ENCODE measurements at regions not wholly inside any gene's neighbourhood (a gene's known extent, or its start where the extent isn't known, plus 50 kb on each side); places are given as distances from the start of the nearest gene placed in this dataset.
"Not testable (repeated sequence)": the region's sequence is repeated elsewhere in the genome, so short reads cannot be mapped to it uniquely, and the experiment has no call there.

DNA sequence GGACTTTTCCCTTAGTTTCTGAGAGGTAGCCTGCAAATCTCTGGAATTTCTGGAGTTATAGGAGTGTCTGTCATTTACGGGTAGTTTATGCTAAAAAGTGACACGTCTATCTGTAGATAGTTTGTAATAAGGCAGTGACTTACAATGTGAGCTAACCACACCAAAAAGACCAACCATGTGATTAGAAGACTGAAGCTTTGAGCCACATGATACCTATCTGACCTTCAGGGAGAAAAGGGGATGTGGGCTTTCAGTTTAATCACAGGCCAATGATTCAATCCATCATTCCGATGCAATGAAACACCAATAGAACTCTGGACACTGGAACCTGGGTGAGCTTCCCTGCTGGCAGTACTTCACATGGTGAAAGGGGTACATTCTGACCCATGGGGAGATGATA is 254.6 kb upstream of the GK2 start:
- DNase-seq (ENCODE audit: low read depth): no peak

DNA sequence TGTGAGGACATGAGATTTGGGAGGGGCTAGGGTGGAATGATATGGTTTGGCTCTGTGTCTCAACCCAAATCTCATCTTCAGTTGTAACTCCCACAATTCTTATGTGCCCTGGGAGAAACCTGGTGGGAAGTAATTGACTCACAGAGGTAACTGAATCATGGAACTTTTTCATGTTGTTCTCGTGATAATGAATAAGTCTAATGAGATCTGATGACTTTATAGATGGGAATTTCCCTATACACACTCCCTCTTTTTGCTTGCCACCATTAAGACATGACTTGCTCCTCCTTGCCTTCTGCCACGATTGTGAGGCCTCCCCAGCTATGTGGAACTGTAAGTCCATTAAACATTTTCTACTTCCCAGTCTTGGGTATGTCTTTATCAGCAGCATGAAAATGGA is 253.2 kb upstream of the GK2 start:
- no peak for DNase-seq (ENCODE audit: low read depth)

DNA sequence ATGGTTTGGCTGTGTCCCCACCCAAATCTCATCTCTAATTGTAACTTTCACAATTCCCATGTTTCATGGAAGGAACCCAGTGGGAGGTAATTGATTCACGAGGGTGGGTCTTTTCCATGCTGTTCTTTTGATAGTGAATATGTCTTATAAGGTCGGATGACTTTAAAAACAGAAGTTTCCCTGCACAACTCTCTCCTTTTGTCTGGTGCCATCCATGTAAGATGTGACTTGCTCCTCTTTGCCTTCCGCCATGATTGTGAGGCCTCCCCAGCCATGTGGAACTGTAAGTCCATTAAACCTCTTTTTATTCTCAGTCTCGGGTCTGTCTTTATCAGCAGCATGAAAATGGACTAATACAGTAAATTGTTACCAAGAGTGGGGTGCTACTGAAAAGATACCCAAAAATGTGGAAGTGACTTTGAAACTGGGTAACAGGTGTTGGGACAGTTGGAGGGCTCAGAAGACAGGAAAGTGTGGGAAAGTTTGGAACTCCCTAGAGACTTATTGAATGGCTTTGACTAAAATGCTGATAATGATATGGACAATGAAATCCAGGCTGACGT is 251.4 kb upstream of the GK2 start:
- DNase-seq (ENCODE audit: low read depth): not testable (repeated sequence)

DNA sequence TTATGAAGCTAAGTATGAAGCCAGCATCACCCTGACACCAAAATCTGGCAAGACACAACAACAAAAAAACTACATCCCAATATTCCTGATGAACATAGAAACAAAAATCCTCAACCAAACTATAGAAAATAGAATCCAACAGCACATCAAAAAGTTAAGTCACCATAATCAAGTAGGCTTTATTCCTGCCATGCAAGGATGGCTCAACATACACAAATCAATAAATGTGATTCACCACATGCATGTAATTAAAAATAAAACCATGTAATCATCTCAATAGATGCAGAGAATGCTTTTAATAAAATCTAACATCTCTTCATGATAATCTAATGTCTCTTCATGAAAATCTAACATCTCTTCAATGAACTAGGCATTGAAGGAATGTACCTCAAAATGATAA is 249.4 kb upstream of the GK2 start:
- no peak for DNase-seq (ENCODE audit: low read depth)

DNA sequence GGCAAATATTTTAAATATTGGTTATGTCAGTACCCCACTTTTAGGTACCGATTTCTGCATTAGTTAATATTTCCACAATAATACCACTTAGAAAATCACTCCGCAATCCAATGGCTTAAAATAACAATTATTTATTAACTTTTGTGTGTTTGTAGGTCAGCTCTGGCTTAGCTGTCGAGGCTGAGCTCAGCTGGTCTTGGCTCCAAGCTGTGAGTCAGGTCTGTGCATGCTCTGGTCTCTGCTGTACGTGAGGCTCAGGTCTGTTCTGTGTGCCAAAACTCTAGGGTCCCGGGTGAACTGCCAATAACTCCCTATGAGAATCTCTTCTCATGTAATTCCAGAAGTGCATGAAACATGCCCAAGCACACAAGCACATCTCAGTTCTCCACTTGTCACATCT is 245.8 kb upstream of the GK2 start:
- no peak for DNase-seq (ENCODE audit: low read depth)

DNA sequence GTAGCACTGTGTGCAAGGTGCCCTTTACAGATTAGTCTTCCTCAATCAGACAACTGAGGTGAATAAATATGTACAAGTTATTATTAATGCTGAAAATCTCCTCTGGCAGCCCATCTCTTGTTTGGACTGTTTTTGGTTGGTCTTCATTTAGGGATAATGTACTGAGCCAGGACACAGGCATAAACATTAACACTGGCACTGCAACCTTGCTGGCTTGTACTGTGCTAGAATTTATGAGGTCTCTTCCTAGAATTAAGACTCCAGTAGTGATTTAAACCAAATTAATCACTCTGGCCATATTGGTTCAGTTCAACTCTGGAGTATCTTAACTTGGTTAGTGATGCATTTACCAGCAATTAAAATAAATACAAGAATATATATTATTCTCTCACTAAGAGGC is 244.7 kb upstream of the GK2 start:
- no peak for DNase-seq (ENCODE audit: low read depth)

DNA sequence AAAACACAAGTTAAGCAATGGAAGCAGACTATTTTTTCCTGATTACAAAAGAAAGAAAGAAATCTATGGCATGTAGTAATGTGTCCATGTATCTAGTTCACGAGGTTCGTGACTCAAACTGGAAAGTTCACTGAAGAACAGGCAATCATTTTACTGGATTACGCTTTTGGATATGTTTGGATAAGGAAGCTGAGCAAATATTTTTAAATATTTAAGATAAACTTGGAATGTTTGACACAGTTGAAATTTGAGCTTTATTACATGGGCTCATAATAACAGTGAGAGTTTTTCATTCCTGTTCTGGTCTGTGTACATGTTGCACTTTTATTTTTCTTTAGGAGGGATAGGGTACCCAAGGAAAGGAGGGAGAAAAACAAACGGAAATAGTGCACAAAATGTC is 244.2 kb upstream of the GK2 start:
- peak; percentile 73 for DNase-seq (ENCODE audit: low read depth)

DNA sequence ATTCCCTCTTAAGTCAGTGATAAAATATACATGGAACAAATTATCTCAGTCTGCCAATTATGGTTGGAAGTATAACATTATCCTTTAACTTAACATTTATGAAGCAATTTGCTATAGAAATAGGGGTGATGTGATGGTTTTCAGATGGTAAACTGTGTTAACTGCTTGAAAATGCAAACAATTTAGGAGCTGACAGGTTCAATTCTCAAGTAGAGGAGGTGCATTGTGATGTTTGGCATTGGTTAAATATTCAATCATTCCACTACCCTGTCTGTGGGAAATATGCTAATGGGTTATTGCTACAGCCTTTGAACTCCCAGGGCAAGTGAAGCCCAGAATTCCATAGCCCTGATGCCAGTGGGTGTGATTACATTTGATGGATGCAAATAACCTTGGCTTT is 243.4 kb upstream of the GK2 start:
- DNase-seq (ENCODE audit: low read depth): no peak

DNA sequence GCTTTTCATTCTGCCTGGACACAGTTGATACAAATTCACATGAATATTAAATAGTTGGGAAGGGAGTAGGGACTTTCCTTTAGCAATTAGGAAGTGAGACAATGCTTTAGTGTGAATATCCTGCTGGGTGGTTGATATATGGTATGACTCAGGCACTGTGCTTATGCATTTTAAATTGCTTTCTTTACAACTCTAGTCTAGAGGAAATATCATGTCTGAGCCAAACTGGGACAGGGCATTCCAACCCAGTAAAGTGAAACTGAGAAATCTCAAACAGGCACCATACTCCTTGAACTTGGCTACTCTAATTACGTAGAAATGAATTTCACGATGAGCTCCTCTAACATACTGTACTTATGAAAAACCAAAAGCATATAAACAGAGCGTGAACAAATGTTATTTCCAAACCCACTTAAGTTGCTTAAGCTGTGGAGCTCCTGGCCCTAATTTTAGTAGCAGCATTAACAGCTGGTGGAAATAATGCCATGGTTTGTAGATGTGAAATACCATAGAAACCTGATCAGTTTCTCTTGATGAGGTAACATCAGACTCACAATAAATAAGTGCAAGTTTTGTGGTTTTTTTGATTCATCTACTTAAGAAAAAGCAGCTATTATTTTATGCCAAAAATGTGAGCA is 242.9 kb upstream of the GK2 start:
- DNase-seq (ENCODE audit: low read depth): peak; percentile 96

DNA sequence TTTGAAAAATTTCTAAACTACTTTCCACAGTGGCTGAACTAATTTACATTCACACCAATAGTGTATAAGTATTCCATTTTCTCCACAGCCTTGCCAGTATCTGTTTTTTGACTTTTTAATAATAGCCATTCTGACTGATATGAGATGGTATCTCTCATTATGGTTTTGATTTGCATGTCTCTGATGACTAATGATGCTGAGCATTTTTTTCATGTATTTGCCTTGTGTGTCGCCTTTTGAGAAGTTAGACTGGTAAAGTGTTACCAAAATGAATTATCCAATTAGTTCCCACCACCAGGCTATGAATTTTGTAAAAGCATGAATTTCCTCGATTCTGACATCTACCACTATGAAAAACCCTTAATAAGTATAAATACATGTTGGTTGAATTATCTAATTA is 242.2 kb upstream of the GK2 start:
- DNase-seq (ENCODE audit: low read depth): no peak

DNA sequence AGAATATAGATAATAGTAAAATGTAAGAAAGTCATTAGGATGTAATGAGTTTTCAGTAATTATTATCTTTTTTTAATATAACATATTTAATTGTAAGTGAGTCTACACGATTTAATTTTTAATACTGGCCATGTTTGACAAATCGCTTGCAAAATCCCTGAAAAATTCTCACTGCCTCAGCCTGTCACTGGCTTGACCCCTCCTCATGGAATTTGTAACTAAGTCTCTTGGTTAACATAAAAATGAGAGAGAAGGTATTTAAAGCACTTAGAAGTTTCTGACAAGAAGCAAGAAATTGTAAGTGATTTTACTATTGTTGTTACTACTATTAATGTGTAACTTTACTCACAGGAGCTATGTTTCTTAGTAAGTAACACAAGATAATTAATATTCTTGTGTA is 237.9 kb upstream of the GK2 start:
- no peak for DNase-seq (ENCODE audit: low read depth)

DNA sequence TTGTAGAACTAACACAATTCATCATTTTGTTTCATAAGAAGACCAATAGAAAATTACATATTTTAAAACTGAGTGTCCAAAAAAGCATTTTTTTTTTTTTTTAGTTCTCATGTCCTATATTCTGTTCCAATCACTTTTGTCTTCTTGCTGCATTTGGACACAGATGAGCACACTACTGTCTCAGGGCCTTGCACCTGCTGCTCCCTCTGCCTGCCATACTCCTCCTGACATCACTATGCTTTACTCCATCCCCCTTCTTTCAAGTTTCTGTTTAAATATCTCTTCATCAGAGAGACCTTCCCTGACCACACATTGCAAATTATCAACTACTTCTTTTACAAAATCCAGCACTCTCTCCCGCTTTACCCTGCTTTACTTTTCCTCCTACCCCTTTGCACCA is 230.7 kb upstream of the GK2 start:
- DNase-seq (ENCODE audit: low read depth): no peak

DNA sequence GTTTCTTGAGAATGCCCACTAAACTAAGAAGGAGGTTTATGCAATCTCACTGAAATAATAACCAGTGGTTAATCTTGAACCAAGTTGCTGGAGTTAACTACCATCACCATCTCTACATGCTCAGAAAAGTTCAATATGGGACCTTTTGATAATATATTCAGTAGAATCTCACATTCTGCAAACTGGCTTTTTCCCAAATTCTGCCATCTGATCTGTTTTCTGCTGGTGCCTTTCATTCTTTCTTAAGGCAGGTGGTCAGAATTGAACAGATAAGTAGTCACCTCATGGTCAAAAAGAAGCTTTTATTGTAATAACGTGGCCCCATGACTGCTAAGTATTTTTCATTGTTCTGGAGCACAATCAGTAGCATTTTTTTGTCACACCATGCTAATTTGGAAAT is 229.0 kb upstream of the GK2 start:
- no peak for DNase-seq (ENCODE audit: low read depth)

DNA sequence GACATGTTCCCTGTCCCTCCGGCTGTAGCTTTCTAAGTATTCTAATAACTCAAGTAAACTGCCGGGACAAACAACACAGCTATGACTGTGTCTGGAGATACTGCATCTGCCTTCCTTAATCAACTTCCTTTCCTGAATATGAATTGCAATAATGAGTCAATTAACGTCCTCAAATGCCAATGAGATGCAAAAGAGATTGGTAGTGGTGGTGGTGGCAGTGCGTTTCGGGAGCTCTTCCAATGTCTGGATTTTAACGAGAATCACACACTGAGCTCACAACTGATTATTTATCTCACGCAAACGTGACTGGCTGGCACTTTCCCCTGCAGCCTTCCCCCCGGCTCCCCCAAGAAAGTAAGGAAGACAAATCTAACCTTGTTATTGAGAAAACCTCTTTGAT is 226.1 kb upstream of the GK2 start:
- DNase-seq (ENCODE audit: low read depth): no peak

DNA sequence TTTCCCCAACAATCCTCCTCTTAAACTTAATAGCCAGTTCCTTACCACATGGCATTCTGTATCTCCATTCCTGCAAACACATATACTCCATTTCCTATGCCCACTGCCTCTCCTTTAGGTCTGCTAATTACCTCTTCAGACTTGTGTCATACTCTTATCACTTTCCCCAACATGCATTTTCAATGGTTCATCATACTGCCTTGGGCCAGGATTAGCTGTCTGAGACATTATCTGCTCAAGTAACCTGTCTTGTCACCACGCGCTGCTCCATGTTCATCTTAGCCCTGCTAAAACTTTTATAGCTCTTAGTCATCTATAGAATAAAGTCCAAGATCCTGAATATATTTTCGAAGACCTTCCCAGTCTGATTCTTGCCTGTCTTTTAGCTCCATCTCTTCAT is 224.1 kb upstream of the GK2 start:
- no peak for DNase-seq (ENCODE audit: low read depth)

DNA sequence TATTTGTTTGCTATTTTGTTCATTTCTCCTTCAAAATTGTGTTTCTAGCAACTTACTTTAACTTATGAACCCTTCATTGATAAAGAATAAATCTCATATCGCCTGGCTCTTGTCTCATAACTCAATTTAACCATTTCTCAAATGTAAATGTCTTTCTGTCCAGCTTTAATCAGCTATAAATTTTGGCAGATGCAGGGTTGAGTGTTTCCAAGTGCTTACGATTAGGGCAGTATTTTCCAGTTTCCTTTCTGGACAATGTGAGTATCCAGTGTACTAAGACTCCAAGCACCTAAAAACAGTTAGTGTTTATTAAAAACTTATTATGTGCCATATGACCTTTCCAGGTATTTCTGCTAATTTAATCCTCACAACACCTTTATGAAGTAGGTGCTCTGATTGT is 218.6 kb upstream of the GK2 start:
- no peak for DNase-seq (ENCODE audit: low read depth)

DNA sequence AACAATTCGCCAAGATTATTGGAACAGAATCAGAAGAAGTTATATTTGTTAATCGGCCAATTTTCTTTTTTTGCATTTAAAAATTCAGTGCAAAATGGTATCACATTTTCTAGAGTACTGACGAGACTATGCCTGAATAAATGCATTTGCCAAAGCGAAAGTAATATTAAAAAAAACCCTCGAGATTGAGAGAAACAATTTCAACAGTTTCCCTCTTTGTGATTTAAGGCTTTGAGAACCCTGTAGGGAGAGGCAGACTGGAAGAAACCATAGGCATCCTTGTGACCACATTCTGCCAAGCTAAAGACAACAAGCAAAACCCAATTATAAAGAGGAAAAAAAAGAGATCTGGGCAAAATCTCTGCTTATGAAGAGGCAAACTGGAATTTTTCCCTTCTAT is 218.1 kb upstream of the GK2 start:
- DNase-seq (ENCODE audit: low read depth): no peak

DNA sequence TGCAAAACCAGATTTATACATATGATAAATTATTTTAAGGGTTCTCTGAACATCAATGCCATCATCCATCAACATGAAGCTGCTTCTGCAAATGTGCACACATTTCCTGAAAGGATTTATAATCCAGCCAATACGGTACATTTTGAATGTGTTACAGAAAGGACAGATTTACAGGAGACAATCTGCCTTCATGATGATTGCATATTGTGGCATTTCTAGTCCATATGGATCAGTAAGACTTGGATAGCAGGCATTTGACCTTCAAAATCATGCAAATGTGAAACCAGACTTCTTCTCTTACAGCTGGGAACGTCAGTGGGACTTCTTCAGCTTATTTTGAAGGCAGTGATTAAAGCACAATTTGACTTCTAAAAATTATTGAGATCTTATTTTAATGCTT is 217.3 kb upstream of the GK2 start:
- DNase-seq (ENCODE audit: low read depth): no peak

DNA sequence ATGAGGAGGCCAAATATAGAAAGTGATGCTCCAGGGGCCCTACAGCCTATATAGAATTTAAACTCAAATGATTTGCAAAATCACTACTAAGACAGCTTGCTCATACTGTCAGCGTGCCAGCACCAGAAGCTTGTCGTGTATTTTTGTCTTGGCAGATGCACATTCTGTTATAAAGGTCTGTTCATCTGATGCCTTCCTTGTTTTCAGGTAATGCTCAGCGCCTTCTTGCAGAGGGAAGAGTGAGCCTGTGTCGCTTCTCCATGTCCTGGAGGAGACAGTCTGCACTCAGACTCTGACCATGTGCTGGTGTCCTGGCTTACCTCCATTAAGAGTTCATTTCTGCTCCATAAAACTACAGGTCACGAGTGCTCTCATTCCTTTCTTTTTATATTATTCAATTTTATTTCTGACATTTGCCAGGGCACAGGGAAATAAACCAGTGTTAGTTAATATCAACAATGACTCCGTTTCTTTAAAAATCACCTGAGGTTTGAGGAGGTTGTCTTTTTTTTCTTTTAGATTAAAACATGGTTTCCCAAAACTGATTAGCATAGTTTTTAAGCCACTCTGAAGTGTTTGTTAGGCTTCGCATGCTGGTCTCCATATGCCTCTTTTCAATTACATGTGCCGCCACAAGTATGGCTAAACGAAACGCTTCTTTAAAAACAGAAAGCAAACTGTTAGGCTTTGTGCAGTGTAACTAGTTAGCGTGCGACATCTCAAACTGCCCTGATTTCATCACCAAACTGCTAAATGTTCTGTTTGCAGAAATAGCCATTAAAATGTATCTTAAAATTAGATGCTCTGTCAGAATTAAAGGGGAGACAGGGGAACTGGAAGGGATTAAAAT is 215.2 kb upstream of the GK2 start:
- DNase-seq (ENCODE audit: low read depth): peak; percentile 6

DNA sequence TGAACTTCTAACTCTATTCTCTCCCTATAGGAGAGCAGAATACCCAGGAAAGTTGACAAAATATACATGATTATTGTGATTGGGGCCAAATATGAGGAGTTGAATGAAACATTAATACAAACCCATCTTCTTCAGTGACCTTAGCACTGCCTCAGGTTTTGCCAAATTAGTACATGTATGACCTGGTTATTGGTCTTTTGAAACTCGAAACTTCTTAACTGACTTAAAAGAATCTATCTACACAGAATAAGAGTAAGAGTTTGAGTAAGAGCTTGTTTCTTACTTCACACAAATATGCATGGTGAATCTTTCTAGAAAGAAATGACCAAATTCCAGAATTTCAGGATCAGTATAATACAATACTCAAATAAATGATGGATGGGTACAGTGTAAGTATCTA is 213.0 kb upstream of the GK2 start:
- no peak for DNase-seq (ENCODE audit: low read depth)

DNA sequence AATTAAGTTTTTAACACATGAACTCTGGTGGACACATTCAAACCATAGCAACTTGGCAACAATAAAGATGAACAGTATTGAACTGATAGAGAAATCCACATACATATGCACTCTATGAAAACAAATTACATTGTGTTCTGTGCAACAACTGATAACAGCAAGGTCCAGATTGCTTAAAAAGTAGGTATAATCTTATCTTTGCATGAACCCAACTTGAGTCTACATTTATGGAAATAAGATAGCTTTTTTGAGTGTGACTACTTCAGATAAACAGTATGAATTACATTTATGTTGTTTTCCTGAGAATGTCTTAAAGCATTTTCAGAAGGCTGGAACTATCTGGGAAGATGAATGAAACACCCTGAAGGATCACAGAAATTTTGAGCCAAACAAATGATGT is 212.6 kb upstream of the GK2 start:
- no peak for DNase-seq (ENCODE audit: low read depth)

DNA sequence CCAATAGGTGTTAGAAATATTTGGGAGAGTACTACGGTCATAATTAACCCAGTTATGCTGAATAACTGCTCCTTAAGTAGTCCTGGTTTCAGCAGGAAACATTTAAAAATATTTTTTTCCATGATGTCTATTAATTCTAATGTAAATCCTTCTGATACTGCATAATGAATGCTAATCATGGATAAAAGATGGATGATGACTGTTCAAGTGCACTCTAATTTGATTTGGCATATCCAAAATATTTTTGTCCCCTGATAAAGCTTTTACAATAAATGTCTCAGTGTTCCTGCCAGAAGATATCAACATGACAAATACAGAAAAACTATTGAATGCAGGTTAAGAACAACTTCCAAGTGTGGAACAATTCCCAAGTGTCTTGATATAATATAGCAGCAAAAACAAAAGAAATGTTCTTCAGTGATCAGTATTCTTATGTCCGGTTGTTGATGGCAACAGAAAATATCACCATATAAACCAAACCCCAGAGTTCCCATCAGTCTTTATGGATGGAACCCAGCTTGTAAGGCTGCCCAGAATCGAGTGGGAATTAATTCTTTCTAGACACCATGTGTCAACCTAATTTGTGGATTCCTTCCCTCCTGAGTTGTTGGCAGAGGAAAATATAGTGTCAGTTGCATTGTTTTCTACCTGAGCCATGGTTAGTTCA is 205.4 kb upstream of the GK2 start:
- DNase-seq (ENCODE audit: low read depth): no peak

DNA sequence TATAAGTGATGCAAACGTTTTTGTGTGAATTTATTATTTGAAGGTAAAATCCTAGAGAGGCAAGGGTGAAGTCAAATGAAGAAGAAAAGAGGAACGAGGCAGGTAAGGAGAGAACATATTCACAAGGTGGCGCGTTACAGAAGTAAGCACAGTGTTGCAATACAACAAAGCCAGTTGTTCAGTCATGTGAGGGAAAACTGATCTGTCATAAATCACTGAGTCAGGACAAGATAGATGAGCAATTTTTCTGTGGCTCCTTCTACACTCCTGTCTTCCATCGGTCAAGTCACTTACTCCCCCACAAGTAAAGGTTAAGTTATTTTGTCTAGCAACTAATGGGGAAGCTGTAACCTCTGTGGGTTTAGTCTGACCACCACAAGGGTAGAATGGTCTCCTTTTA is 203.0 kb upstream of the GK2 start:
- DNase-seq (ENCODE audit: low read depth): no peak

Measured in fibroblast of gingiva (primary cell).